Thyroid gland (tissue), 4 donors: ENCODE measurements at regions not wholly inside any gene's neighbourhood (a gene's known extent, or its start where the extent isn't known, plus 50 kb on each side); places are given as distances from the start of the nearest gene placed in this dataset.

Experiments
- POLR2A ChIP-seq, 2 donors: fragments of 450-650 bp; IDR thresholded peaks; one replicate each; pipeline ENCODE4 v1.6.1; 2017; ENCODE audit warnings: antibody characterized with exemption in 2 of 2, mild to moderate bottlenecking in 2 of 2, moderate library complexity in 1 of 2
- TF ChIP-seq, protein P1 (sequence below), 6 experiments: fragments of 200-600 bp in 3 of 6; fragments of 450-650 bp in 3 of 6; sonication (generic) in 3 of 6; IDR thresholded peaks; one replicate each; pipeline ENCODE4 v1.5.1; 2016 to 2019; ENCODE audit warnings: antibody characterized with exemption in 6 of 6, mild to moderate bottlenecking in 2 of 6, inconsistent platforms in 1 of 6, moderate library complexity in 1 of 6

DNA sequence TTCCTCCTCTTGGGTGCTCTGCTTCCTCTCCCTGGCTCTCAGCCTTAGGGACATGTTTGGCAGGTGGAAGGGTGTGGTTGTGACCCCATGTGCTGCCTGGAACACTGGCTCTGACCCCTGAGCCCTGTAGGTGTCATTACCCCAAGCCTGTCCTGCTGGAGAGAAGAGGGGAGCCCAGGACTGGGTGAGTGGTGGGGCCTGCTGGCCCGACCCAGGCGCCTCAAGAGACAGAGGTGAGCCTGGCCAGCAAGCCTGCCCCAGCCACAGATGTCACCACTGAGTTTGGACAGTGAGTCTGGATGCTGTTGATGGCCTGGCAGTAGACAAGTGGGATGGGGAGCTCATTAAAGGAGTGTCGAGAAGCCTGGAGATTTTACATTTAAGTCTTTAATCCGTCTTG, 1112.2 kb downstream of the BRD1 start:
- TF ChIP-seq, protein P1, sequence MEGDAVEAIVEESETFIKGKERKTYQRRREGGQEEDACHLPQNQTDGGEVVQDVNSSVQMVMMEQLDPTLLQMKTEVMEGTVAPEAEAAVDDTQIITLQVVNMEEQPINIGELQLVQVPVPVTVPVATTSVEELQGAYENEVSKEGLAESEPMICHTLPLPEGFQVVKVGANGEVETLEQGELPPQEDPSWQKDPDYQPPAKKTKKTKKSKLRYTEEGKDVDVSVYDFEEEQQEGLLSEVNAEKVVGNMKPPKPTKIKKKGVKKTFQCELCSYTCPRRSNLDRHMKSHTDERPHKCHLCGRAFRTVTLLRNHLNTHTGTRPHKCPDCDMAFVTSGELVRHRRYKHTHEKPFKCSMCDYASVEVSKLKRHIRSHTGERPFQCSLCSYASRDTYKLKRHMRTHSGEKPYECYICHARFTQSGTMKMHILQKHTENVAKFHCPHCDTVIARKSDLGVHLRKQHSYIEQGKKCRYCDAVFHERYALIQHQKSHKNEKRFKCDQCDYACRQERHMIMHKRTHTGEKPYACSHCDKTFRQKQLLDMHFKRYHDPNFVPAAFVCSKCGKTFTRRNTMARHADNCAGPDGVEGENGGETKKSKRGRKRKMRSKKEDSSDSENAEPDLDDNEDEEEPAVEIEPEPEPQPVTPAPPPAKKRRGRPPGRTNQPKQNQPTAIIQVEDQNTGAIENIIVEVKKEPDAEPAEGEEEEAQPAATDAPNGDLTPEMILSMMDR (IDR thresholded peaks at IDR 0.05): no peak
- no peak for TF ChIP-seq POLR2A (IDR thresholded peaks at IDR 0.05)
